ENCODE measurements at regions not wholly inside any gene's neighbourhood (a gene's known extent, or its start where the extent isn't known, plus 50 kb on each side); places are given as distances from the start of the nearest gene placed in this dataset.

GRCh38 chr16:73510852-73511251 is 462.9 kb upstream of the ZFHX3 start:
- DNase-seq, result no peak

DNA sequence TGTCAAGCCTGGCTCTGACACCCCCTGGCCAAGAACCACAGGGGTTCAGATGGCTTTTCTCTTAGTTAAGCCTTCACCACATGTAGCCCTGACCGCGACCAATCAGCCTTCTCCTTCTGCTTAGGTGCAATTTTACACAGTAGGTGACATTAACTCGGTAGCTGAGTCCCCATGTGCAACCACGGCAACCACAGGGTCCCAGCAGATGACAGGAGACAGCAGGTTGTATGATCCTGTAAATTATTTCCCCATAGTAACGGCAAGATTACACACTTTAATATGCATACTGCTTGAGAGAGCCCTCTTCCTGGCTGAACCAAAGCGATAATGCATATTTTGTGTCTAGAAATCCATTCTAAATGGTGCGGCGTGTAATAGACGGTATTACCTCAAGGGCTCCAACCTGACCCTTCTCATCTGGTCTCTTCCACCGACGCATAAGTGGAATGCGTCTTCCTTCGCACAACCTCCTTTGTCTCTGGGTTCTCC is 458.7 kb upstream of the ZFHX3 start:
- no peak for DNase-seq

GRCh38 chr16:73505577-73505976 is 457.6 kb upstream of the ZFHX3 start:
- DNase-seq, result no peak

DNA sequence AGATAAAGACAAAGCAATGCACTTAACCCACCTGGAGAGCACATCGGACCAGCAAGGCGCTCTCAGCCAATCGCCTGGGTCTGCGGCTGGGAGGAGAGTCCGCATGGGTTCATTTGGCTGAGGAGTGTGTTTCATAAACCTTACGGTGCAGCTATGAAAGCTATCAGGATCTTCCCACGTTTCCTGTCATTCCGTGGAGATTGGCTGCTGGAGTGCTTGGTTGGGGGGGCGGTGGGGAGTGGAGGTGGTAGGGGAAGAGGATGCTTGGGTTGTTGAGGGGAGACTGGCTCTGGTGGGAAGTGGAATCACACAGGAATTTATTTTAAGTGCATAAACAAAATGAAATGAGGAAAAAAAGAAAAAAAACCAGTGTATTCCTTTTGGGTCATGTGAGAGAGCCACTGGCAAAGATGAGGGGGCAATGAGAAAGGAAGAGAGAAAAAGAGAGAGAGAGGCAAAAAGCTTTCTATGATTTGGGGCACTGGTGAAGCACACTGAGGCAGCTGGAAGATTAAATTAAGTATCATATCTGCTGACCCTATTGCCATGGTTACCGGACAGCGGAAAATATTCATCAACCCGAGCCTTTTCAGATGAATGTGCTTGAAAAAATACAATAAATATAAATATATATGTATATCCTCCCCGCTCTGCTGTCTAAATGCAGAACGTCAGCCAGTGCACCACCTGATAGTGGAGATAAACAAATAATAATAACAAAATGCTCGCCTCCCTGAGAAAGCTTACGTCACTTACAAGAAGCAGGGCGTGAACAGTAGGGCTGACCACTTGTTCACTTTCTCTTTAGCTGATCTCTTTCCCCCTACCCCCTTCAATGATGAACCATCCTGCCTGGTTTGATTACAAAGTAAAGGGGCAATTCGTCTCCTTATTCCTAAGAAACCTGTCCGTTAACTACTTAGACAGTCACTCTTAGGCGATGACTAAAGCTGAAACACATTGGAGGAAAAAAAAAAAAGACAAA is 457.0 kb upstream of the ZFHX3 start:
- DNase-seq, result no peak

DNA sequence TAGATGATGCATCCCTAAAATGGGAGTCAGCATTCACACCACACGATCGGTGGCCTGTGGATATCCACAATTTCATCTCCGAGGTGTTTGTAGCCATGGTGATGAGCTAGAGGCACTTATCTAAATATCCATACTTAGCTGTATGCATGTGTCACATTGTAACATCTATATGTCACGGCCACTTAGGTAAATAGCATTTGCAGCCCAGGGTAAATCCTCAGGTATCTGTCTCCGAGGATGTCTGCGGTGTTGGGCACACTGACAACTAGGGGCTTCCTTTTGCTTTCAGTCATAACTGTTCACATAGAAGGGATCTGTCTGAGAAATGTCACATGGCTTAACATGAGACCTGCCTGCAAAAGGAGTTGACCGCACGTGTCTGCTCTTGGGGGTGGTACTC is 455.2 kb upstream of the ZFHX3 start:
- DNase-seq, result no peak

DNA sequence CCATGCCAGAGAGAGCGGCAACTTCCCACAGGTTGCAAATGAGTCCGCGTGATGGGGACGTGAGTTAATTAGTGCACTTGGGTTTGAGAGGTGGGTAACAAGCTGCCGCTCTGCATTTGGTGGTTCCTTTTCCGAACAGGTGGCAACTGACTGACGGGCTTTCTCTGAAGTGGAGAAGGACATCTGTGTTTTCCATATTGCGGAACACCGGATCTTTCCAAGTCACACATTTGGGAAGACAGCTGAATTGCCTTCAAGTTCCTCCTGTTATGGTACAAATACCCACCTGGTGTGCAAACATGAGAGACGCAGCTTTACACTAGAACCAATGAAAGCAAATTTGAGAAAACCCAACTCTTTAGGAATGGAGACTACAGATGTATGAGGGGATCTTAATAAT is 451.3 kb upstream of the ZFHX3 start:
- no peak for DNase-seq

GRCh38 chr16:73485880-73486279 is 438.0 kb upstream of the ZFHX3 start:
- no peak for DNase-seq

- no peak for DNase-seq
Observed at GRCh38 chr16:73483934-73484711, 436.2 kb upstream of the ZFHX3 start.

- no peak for DNase-seq
Observed at GRCh38 chr16:73483076-73483791, 435.3 kb upstream of the ZFHX3 start.

- DNase-seq, result no peak
Observed at GRCh38 chr16:73482310-73482709, 434.4 kb upstream of the ZFHX3 start.

DNA sequence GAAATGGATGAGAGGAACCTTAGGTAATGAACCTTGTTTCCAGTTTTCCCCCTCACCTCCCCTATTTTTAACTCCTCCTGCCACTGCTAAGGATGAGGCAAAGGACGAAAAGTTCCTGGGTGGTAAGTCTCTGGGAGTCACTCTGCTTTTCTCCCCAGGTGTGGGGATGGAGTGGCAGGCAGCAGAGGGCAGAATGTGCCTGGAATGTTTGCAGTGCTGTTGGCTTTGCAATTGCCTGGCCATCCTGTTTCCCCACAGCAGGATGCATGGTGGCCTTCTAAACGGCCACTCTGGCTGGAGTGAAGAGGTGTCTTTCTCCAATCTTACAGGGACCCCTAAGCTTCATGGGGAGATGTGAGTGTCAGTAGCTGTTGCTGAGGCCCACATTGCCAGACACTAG is 432.5 kb upstream of the ZFHX3 start:
- no peak for DNase-seq

DNA sequence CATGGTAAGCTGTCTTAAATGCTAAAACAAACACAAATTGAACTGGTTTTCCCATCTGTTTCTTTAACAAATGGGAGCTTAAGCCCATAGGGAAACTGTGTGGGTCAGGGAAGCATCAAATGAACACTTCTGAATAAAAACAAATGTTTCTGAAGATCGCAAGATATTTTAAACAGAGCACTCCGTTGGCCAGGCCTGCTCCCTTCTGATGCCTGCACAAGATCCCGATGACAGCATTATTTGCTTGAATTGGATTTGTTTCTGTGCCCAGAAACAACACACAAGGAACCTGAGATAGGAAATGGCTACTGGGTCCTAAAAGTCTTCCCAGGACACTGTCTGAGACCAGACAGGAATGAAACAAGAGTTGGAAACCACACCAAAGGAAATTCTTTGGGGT is 425.8 kb upstream of the ZFHX3 start:
- DNase-seq, result no peak

GRCh38 chr16:73464834-73465233 is 416.9 kb upstream of the ZFHX3 start:
- no peak for DNase-seq

- DNase-seq, result no peak
Observed at GRCh38 chr16:73459586-73459985, 411.7 kb upstream of the ZFHX3 start.

DNA sequence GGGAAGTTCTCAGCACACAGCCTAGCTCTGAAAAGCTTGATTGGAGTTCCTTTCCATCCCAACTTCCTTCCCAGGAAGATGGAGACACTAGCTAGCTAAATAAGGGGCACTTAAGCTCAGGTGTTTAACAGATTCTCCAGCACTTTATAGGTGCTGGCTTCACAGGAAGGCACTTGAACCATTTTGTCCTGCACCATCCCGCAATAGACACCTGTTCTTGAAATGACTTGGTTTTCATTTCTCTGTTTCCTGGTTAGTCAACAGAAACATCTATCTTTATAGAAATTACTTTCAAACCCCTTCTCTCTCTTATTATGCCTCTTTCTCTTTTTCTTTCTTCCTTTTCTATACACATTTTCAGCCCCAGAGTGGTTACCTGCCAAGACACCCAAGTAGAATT is 409.9 kb upstream of the ZFHX3 start:
- DNase-seq, result no peak

- no peak for DNase-seq
Observed at GRCh38 chr16:73448970-73449369, 401.0 kb upstream of the ZFHX3 start.

GRCh38 chr16:73447846-73448245 is 399.9 kb upstream of the ZFHX3 start:
- DNase-seq, result no peak

- no peak for DNase-seq
Observed at GRCh38 chr16:73434621-73435020, 386.7 kb upstream of the ZFHX3 start.

DNA sequence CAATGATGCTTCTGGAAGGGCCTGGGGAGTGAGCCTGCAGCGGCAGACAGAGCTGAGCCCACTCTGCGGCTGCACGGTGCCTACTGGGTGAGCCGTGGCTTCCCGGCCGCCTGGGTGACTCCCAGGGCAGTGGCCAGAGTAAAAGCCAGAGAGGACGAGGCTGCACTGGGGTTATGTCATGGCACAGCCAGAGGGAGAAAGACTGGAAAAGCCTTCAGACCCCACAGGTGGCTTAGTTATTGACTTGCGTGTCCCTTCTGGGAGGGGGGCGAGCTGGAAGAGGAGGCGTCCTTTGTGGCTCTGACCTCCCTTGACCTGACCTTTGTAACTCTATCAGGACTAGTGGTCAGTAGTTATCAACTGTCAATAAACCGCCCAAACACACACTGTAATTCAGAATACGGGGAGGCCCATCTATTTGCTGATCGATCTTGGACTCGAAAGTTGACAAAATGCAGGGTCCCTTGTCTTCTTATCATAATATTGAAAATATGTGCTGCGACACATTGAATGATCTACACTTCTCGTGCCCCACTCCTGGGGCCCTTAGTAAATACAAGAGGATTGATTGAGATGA is 385.9 kb upstream of the ZFHX3 start:
- no peak for DNase-seq

GRCh38 chr16:73432850-73433730 is 385.2 kb upstream of the ZFHX3 start:
- DNase-seq, result no peak

DNA sequence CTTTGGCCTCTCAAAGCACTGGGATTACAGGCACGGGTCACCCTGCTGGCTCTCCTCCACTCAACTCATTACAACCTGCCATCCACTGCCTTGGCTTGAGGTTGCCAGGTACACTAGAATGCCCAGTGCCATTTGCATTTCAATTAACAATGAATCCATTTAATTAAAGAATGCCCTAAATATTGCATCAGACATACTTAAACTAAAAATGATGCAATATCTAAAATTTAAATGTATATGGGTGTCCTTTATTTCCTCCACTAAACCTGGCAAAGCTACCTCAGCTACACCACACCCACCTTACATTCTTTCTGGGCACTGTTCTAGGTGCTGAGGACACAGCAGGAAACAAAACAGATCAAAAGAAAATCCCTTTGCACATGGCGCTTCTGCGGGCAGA is 382.2 kb upstream of the ZFHX3 start:
- DNase-seq, result no peak

DNA sequence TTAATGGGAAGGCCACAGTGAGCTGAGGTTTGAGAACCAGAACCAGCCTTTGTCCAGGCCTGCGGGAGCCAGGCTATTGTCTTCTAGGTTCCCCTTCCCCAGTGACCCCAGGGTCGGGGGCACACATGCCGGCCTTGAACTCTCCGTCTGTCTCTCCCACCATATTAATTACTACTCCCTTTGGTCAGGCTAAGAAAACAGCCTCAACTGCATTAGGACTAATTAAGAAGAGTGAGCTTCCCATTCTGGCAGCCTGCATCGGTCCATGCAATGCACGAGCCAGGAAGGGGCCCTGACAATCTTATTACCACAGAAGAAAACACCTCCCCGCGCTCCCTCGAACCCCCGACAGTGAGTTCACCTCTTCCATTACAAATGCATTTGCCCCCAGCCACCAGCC is 380.2 kb upstream of the ZFHX3 start:
- no peak for DNase-seq

Measured in CD4-positive, alpha-beta T cell treated with Interferon gamma for 1 hour (primary cell).